OCI-LY1 (cell line): ENCODE measurements at regions not wholly inside any gene's neighbourhood (a gene's known extent, or its start where the extent isn't known, plus 50 kb on each side); places are given as distances from the start of the nearest gene placed in this dataset.
"Not testable (repeated sequence)": the region's sequence is repeated elsewhere in the genome, so short reads cannot be mapped to it uniquely, and the experiment has no call there.

Source experiments
- H2AFZ ChIP-seq: fragments of 200-600 bp; sonication (generic), shearing (Covaris generic); 2 replicates; pipeline ENCODE4 v1.6.0; 2014; ENCODE audit warnings: antibody characterized with exemption, mild to moderate bottlenecking, low read length
- H3F3A ChIP-seq: fragments of 200-600 bp; sonication (generic), shearing (Covaris generic); 2 replicates; pipeline ENCODE4 v1.6.0; 2014; ENCODE audit warnings: mild to moderate bottlenecking, antibody characterized with exemption, low read length, moderate library complexity; ENCODE audit not compliant: insufficient read depth
- H3K27ac ChIP-seq: fragments of 200-600 bp; sonication (generic); 2 replicates; pipeline ENCODE4 v1.5.1; 2014; ENCODE audit warnings: low read length, mixed run types, mild to moderate bottlenecking, low read depth; ENCODE audit not compliant: poor library complexity, severe bottlenecking
- H3K27me3 ChIP-seq: fragments of 200-600 bp; sonication (generic); 2 replicates; pipeline ENCODE4 v1.6.0; 2014; ENCODE audit warnings: antibody characterized with exemption, mild to moderate bottlenecking, low read length, moderate library complexity; ENCODE audit not compliant: insufficient read depth
- H3K36me3 ChIP-seq: fragments of 200-600 bp; sonication (generic); 2 replicates; pipeline ENCODE4 v1.6.1; 2014; ENCODE audit warnings: mild to moderate bottlenecking, antibody characterized with exemption, low read length, moderate library complexity, mixed read lengths; ENCODE audit not compliant: insufficient read depth
- H3K4me1 ChIP-seq: fragments of 200-600 bp; sonication (generic); 2 replicates; pipeline ENCODE4 v1.5.1; 2014; ENCODE audit warnings: mild to moderate bottlenecking, low read length, moderate library complexity; ENCODE audit not compliant: insufficient read depth, severe bottlenecking
- H3K4me2 ChIP-seq: fragments of 200-600 bp; sonication (generic), shearing (Covaris generic); 2 replicates; pipeline ENCODE4 v1.6.1; 2014; ENCODE audit warnings: low read length
- H3K4me3 ChIP-seq: fragments of 200-600 bp; sonication (generic); 2 replicates; pipeline ENCODE4 v1.5.1; 2014; ENCODE audit warnings: low read length, low read depth, mild to moderate bottlenecking, mixed read lengths; ENCODE audit not compliant: poor library complexity, severe bottlenecking
- H3K79me2 ChIP-seq: fragments of 200-600 bp; shearing (Covaris generic); 2 replicates; pipeline ENCODE4 v1.6.1; 2016; ENCODE audit warnings: mixed run types, low read length, mixed read lengths; ENCODE audit not compliant: insufficient read depth
- H3K9ac ChIP-seq: fragments of 200-600 bp; sonication (generic), shearing (Covaris generic); 2 replicates; pipeline ENCODE4 v1.6.1; 2014; ENCODE audit warnings: mild to moderate bottlenecking, low read length, mixed read lengths
- H3K9me2 ChIP-seq: fragments of 200-600 bp; sonication (generic), shearing (Covaris generic); 2 replicates; pipeline ENCODE4 v1.6.1; 2014; ENCODE audit warnings: low read depth, mild to moderate bottlenecking, low read length, mixed read lengths
- H3K9me3 ChIP-seq: fragments of 200-600 bp; shearing (Covaris generic); 2 replicates; pipeline ENCODE4 v1.6.1; 2014; ENCODE audit warnings: low read length, mixed read lengths
- H4K20me1 ChIP-seq: fragments of 200-600 bp; sonication (generic), shearing (Covaris generic); 2 replicates; pipeline ENCODE4 v1.6.0; 2016; ENCODE audit warnings: mild to moderate bottlenecking, low read length; ENCODE audit not compliant: insufficient read depth
- EZH2 ChIP-seq: fragments of 200-600 bp; sonication (generic), shearing (Covaris generic); IDR thresholded peaks from 2 replicates; pipeline ENCODE4 v1.8.0; 2017; ENCODE audit warnings: borderline replicate concordance, mixed run types, mild to moderate bottlenecking, antibody characterized with exemption, low read length, moderate library complexity, mixed read lengths
- TF ChIP-seq, protein P1 (sequence below): fragments of 200-600 bp; sonication (generic), shearing (Covaris generic); IDR thresholded peaks from 2 replicates; pipeline ENCODE4 v1.5.1; 2017; ENCODE audit warnings: mild to moderate bottlenecking, antibody characterized with exemption, low read length, moderate library complexity, mixed read lengths

DNA sequence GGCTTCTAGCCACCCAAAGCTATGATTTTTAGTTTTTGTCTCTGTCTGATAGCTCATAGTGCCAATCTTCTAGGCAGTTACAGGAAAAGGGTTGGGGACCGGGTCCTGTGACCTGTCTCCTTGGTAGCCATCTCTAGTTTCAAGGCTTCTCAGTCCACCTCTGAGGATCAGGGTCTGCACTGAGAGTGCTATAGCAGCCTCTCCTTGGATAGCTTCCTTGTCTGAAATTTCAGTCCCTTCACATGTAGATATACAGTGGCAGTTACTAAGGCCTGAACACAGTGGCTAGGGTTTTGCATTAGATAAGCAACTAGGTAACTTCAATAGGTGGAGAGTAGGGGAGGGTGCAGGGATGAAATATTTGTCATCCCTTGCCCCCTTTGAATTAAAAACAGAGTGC is 321.3 kb downstream of the SEMA3D start:
- H3K4me2 ChIP-seq, result no peak overlapping the region
- H2AFZ ChIP-seq, result no peak overlapping the region
- H3K27ac ChIP-seq, result no peak overlapping the region
- no peaks in the 10 kb centered on the region for H3K9me3 ChIP-seq
- no peaks in the 10 kb centered on the region for H3F3A ChIP-seq
- no peaks in the 10 kb centered on the region for H3K36me3 ChIP-seq
- no peaks in the 10 kb centered on the region for H3K79me2 ChIP-seq
- no peaks in the 10 kb centered on the region for H3K9me2 ChIP-seq
- H4K20me1 ChIP-seq, result 0 out of 2 replicates have a peak, but pooled peaks cover 2% of the 10 kb centered on the region
- H3K27me3 ChIP-seq, result no peaks in the 10 kb centered on the region
- H3K4me3 ChIP-seq, result no peak overlapping the region
- no peak for TF ChIP-seq EZH2
- TF ChIP-seq, protein P1, sequence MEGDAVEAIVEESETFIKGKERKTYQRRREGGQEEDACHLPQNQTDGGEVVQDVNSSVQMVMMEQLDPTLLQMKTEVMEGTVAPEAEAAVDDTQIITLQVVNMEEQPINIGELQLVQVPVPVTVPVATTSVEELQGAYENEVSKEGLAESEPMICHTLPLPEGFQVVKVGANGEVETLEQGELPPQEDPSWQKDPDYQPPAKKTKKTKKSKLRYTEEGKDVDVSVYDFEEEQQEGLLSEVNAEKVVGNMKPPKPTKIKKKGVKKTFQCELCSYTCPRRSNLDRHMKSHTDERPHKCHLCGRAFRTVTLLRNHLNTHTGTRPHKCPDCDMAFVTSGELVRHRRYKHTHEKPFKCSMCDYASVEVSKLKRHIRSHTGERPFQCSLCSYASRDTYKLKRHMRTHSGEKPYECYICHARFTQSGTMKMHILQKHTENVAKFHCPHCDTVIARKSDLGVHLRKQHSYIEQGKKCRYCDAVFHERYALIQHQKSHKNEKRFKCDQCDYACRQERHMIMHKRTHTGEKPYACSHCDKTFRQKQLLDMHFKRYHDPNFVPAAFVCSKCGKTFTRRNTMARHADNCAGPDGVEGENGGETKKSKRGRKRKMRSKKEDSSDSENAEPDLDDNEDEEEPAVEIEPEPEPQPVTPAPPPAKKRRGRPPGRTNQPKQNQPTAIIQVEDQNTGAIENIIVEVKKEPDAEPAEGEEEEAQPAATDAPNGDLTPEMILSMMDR, result no peak
- no peaks in the 10 kb centered on the region for H3K4me1 ChIP-seq
- H3K9ac ChIP-seq, result no peak overlapping the region

DNA sequence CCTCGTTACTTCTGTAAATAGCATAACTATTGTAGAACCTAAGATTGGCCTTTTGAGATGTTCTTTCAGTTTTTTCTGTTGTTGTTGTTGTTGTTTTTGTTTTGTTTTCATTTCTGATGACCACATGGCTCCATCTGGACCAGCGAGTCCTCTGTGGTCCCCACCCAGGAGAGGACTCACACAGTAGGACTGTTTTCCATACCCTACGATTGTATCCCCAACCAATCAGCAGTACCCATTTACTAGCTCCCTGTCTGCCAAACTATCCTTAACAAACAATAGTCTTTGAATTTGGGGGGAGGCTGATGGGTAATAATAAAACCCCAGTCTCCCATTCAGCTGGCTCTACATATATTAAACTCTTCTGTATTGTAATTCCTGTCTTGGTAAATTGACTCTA is 329.5 kb downstream of the SEMA3D start:
- TF ChIP-seq, protein P1, result no peak
- no peak for TF ChIP-seq EZH2
- Histone ChIP-seq H3K27ac (no peak overlapping the region), H2AFZ (no peak overlapping the region), H3K27me3 (no peaks in the 10 kb centered on the region), H3K4me2 (no peak overlapping the region), H3K79me2 (no peaks in the 10 kb centered on the region), H3K9me2 (no peaks in the 10 kb centered on the region), H3K4me1 (no peaks in the 10 kb centered on the region), H3F3A (no peaks in the 10 kb centered on the region), H4K20me1 (no peaks in the 10 kb centered on the region), H3K9ac (no peak overlapping the region), H3K9me3 (no peaks in the 10 kb centered on the region), H3K4me3 (no peak overlapping the region), H3K36me3 (no peaks in the 10 kb centered on the region)

DNA sequence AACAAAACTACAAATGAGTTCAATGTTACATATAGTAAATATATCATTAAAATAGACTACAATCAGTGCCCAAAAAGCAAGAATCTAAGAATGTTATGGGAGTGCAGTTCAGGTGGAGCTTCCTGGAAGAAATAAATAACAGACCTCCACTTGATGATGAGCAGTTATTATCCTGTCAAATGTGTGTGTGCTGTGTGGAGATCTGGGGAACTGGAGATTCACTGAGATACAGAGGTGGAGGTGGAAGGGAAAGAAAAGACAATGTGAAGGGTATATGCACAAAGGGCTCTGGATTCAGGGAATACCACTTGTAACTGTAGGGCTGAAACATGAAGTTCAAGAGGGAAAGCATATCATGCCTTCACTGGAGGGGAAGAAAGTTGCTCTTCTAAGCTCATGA is 331.1 kb downstream of the SEMA3D start:
- Histone ChIP-seq H3K9ac (no peak overlapping the region), H3K9me2 (no peaks in the 10 kb centered on the region), H3K4me3 (no peak overlapping the region), H3F3A (no peaks in the 10 kb centered on the region), H3K27me3 (no peaks in the 10 kb centered on the region), H4K20me1 (no peaks in the 10 kb centered on the region), H3K4me1 (no peaks in the 10 kb centered on the region), H3K9me3 (no peaks in the 10 kb centered on the region), H3K4me2 (no peak overlapping the region), H3K36me3 (no peaks in the 10 kb centered on the region), H2AFZ (no peak overlapping the region), H3K27ac (no peak overlapping the region), H3K79me2 (no peaks in the 10 kb centered on the region)
- TF ChIP-seq, protein P1, result no peak
- TF ChIP-seq EZH2, result no peak

DNA sequence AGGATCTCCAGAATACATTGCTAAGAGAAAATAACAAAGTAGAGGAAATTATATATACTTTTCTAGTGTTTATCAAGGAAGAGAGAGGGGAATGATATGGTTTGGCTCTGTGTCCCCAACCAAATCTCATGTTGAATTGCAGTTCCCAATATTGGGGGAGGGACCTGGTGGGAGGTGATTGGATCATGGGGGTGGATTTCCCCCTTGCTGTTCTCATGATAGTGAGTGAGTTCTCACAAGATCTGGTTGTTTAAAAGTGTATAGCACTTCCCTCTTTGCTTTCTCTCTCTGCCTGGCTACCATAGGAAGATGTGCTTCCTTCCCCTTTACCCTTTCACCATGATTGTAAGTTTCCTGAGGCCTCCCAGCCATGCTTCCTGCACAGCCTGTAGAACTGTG is 337.9 kb downstream of the SEMA3D start:
- H3K36me3 ChIP-seq, H3K4me1 ChIP-seq, H3K4me3 ChIP-seq, H3K79me2 ChIP-seq, H3K27ac ChIP-seq, H4K20me1 ChIP-seq, H3K9ac ChIP-seq, H3K27me3 ChIP-seq, H3K9me2 ChIP-seq, H2AFZ ChIP-seq, H3K9me3 ChIP-seq, H3K4me2 ChIP-seq, H3F3A ChIP-seq: not testable (repeated sequence)
